ENCODE measurements at regions not wholly inside any gene's neighbourhood (a gene's known extent, or its start where the extent isn't known, plus 50 kb on each side); places are given as distances from the start of the nearest gene placed in this dataset.

- TF ChIP-seq CHD7 (IDR thresholded peaks at IDR 0.05; ENCODE audit: insufficient replicate concordance, low read length) (no peak), ATF3 (IDR thresholded peaks at IDR 0.05; ENCODE audit: insufficient read depth, low read depth, low read length) (no peak), SP1 (IDR thresholded peaks at IDR 0.05; ENCODE audit: low read depth, low read length) (no peak), SP4 (IDR thresholded peaks at IDR 0.05; ENCODE audit: low read length) (no peak), NRF1 (IDR thresholded peaks at IDR 0.05; ENCODE audit: low read depth, low read length) (no peak), BACH1 (IDR thresholded peaks at IDR 0.05; ENCODE audit: low read length) (no peak), KDM4A (IDR thresholded peaks at IDR 0.05; ENCODE audit: low read depth, low read length, severe bottlenecking) (no peak), FOSL1 (IDR thresholded peaks at IDR 0.05; ENCODE audit: insufficient read depth, low read depth, low read length) (no peak), TBP (IDR thresholded peaks at IDR 0.05; ENCODE audit: low read depth, low read length) (no peak), USF2 (IDR thresholded peaks at IDR 0.05; ENCODE audit: low read length) (no peak), SRF (IDR thresholded peaks at IDR 0.05; ENCODE audit: low read depth, low read length) (no peak)
These were observed 52.9 kb upstream of the PGR start (continued) for GRCh38 chr11:101182467-101182866.
